ENCODE measurements at regions not wholly inside any gene's neighbourhood (a gene's known extent, or its start where the extent isn't known, plus 50 kb on each side); places are given as distances from the start of the nearest gene placed in this dataset.

GRCh38 chr2:118345465-118345864 is 257.2 kb downstream of the INSIG2 start:
- Histone ChIP-seq H3F3A (ENCODE audit: low read depth) (no peaks in the 10 kb centered on the region), H2AFZ (ENCODE audit: low read length) (no peak overlapping the region), H3K4me3 (ENCODE audit: low read length, poor library complexity, severe bottlenecking) (no peak overlapping the region), H3K9me3 (ENCODE audit: insufficient read depth, low read depth, low read length) (no peaks in the 10 kb centered on the region), H3K79me2 (ENCODE audit: insufficient read depth, low read length) (no peaks in the 10 kb centered on the region), H3K4me2 (ENCODE audit: low read depth, low read length, poor library complexity, severe bottlenecking) (no peak overlapping the region), H3K9ac (ENCODE audit: low read depth, low read length, poor library complexity, severe bottlenecking) (no peak overlapping the region), H4K20me1 (ENCODE audit: insufficient read depth, low read length, poor library complexity, severe bottlenecking) (no peaks in the 10 kb centered on the region), H3K9me2 (replicated peaks; ENCODE audit: low read depth, low read length) (no peaks in the 10 kb centered on the region), H3K27me3 (ENCODE audit: insufficient read depth, low read length, poor library complexity, severe bottlenecking) (no peaks in the 10 kb centered on the region), H3K4me1 (ENCODE audit: insufficient read depth, low read length, poor library complexity, severe bottlenecking) (no peaks in the 10 kb centered on the region), H3K36me3 (ENCODE audit: insufficient read depth, low read length) (no peaks in the 10 kb centered on the region)
- TF ChIP-seq EZH2phosphoT487 (IDR thresholded peaks at IDR 0.05; ENCODE audit: borderline replicate concordance): no peak
- no peak for TF ChIP-seq CTCF (conservative IDR thresholded peaks at IDR 0.05; ENCODE audit: low read length)

GRCh38 chr2:118340103-118340502 is 251.8 kb downstream of the INSIG2 start:
- no peaks in the 10 kb centered on the region for H3K9me3 ChIP-seq (ENCODE audit: insufficient read depth, low read depth, low read length)
- H3K9ac ChIP-seq (ENCODE audit: low read depth, low read length, poor library complexity, severe bottlenecking): no peak overlapping the region
- no peak overlapping the region for H3K4me3 ChIP-seq (ENCODE audit: low read length, poor library complexity, severe bottlenecking)
- no peaks in the 10 kb centered on the region for H3K79me2 ChIP-seq (ENCODE audit: insufficient read depth, low read length)
- H3K27me3 ChIP-seq (ENCODE audit: insufficient read depth, low read length, poor library complexity, severe bottlenecking): no peaks in the 10 kb centered on the region
- TF ChIP-seq CTCF (conservative IDR thresholded peaks at IDR 0.05; ENCODE audit: low read length) (no peak), EZH2phosphoT487 (IDR thresholded peaks at IDR 0.05; ENCODE audit: borderline replicate concordance) (no peak)
- no peaks in the 10 kb centered on the region for H3K4me1 ChIP-seq (ENCODE audit: insufficient read depth, low read length, poor library complexity, severe bottlenecking)
- H3F3A ChIP-seq (ENCODE audit: low read depth): no peaks in the 10 kb centered on the region
- H3K9me2 ChIP-seq (replicated peaks; ENCODE audit: low read depth, low read length): no peaks in the 10 kb centered on the region
- no peak overlapping the region for H3K4me2 ChIP-seq (ENCODE audit: low read depth, low read length, poor library complexity, severe bottlenecking)
- no peak overlapping the region for H2AFZ ChIP-seq (ENCODE audit: low read length)
- H3K36me3 ChIP-seq (ENCODE audit: insufficient read depth, low read length): no peaks in the 10 kb centered on the region
- no peaks in the 10 kb centered on the region for H4K20me1 ChIP-seq (ENCODE audit: insufficient read depth, low read length, poor library complexity, severe bottlenecking)

GRCh38 chr2:118339386-118339785 is 251.1 kb downstream of the INSIG2 start:
- no peaks in the 10 kb centered on the region for H3K4me1 ChIP-seq (ENCODE audit: insufficient read depth, low read length, poor library complexity, severe bottlenecking)
- no peaks in the 10 kb centered on the region for H3K36me3 ChIP-seq (ENCODE audit: insufficient read depth, low read length)
- H3K4me2 ChIP-seq (ENCODE audit: low read depth, low read length, poor library complexity, severe bottlenecking): no peak overlapping the region
- no peak overlapping the region for H2AFZ ChIP-seq (ENCODE audit: low read length)
- TF ChIP-seq EZH2phosphoT487 (IDR thresholded peaks at IDR 0.05; ENCODE audit: borderline replicate concordance) (no peak), CTCF (conservative IDR thresholded peaks at IDR 0.05; ENCODE audit: low read length) (no peak)
- no peaks in the 10 kb centered on the region for H3K79me2 ChIP-seq (ENCODE audit: insufficient read depth, low read length)
- no peaks in the 10 kb centered on the region for H3K9me2 ChIP-seq (replicated peaks; ENCODE audit: low read depth, low read length)
- H3F3A ChIP-seq (ENCODE audit: low read depth): no peaks in the 10 kb centered on the region
- no peaks in the 10 kb centered on the region for H4K20me1 ChIP-seq (ENCODE audit: insufficient read depth, low read length, poor library complexity, severe bottlenecking)
- H3K9me3 ChIP-seq (ENCODE audit: insufficient read depth, low read depth, low read length): no peaks in the 10 kb centered on the region
- no peak overlapping the region for H3K4me3 ChIP-seq (ENCODE audit: low read length, poor library complexity, severe bottlenecking)
- no peaks in the 10 kb centered on the region for H3K27me3 ChIP-seq (ENCODE audit: insufficient read depth, low read length, poor library complexity, severe bottlenecking)
- no peak overlapping the region for H3K9ac ChIP-seq (ENCODE audit: low read depth, low read length, poor library complexity, severe bottlenecking)
